ENCODE measurements at regions not wholly inside any gene's neighbourhood (a gene's known extent, or its start where the extent isn't known, plus 50 kb on each side); places are given as distances from the start of the nearest gene placed in this dataset.

GRCh38 chr15:46595016-46595415, 960.2 kb downstream of the SQOR start:
- Histone ChIP-seq H3K27ac (ENCODE audit: low read depth, low read length, poor library complexity, severe bottlenecking) (no peak overlapping the region), H3K27me3 (replicated peaks; ENCODE audit: insufficient read depth, low read depth, low read length, poor library complexity) (no peaks in the 10 kb centered on the region), H3K4me1 (ENCODE audit: insufficient read depth, low read length, poor library complexity, severe bottlenecking) (no peaks in the 10 kb centered on the region), H3K4me3 (ENCODE audit: low read depth, low read length, poor library complexity, severe bottlenecking) (no peak overlapping the region), H3K9me3 (ENCODE audit: low read depth, low read length, poor library complexity, severe bottlenecking) (no peaks in the 10 kb centered on the region), H3K36me3 (ENCODE audit: insufficient read depth, low read length, poor library complexity, severe bottlenecking) (no peaks in the 10 kb centered on the region)
- no TSS peak for BruUV-seq (replicated peaks)
- DNase-seq (ENCODE audit: low spot score), result no peak
- ChIA-PET POLR2A (ENCODE audit: low non-redundant PET) (no interaction called here), CTCF (no interaction called here)
- intact Hi-C loops (cut with micrococcal nuclease; ENCODE audit: unreplicated experiment), result no loop called here
- TF ChIP-seq CTCF (conservative IDR thresholded peaks at IDR 0.05; ENCODE audit: low read depth, low read length) (no peak), EZH2 (IDR thresholded peaks at IDR 0.05; ENCODE audit: borderline replicate concordance, low read depth, low read length, poor library complexity, severe bottlenecking) (no peak)

- ChIA-PET POLR2A (ENCODE audit: low non-redundant PET) (no interaction called here), CTCF (no interaction called here)
- TF ChIP-seq CTCF (conservative IDR thresholded peaks at IDR 0.05; ENCODE audit: low read depth, low read length) (no peak), EZH2 (IDR thresholded peaks at IDR 0.05; ENCODE audit: borderline replicate concordance, low read depth, low read length, poor library complexity, severe bottlenecking) (no peak)
- BruUV-seq (replicated peaks), result no TSS peak
- no peak for DNase-seq (ENCODE audit: low spot score)
- no peak overlapping the region for H3K27ac ChIP-seq (ENCODE audit: low read depth, low read length, poor library complexity, severe bottlenecking)
- intact Hi-C loops (cut with micrococcal nuclease; ENCODE audit: unreplicated experiment), result no loop called here
- no peaks in the 10 kb centered on the region for H3K9me3 ChIP-seq (ENCODE audit: low read depth, low read length, poor library complexity, severe bottlenecking)
- no peak overlapping the region for H3K4me3 ChIP-seq (ENCODE audit: low read depth, low read length, poor library complexity, severe bottlenecking)
- H3K4me1 ChIP-seq (ENCODE audit: insufficient read depth, low read length, poor library complexity, severe bottlenecking), result no peaks in the 10 kb centered on the region
- no peaks in the 10 kb centered on the region for H3K36me3 ChIP-seq (ENCODE audit: insufficient read depth, low read length, poor library complexity, severe bottlenecking)
- H3K27me3 ChIP-seq (replicated peaks; ENCODE audit: insufficient read depth, low read depth, low read length, poor library complexity), result no peaks in the 10 kb centered on the region
Observed at GRCh38 chr15:46607077-46607476, 972.2 kb downstream of the SQOR start.

- H3K36me3 ChIP-seq (ENCODE audit: insufficient read depth, low read length, poor library complexity, severe bottlenecking), result no peaks in the 10 kb centered on the region
- no peak for TF ChIP-seq EZH2 (IDR thresholded peaks at IDR 0.05; ENCODE audit: borderline replicate concordance, low read depth, low read length, poor library complexity, severe bottlenecking)
- DNase-seq (ENCODE audit: low spot score), result no peak
- intact Hi-C loops (cut with micrococcal nuclease; ENCODE audit: unreplicated experiment), result no loop called here
- H3K27ac ChIP-seq (ENCODE audit: low read depth, low read length, poor library complexity, severe bottlenecking), result no peak overlapping the region
- ChIA-PET POLR2A (ENCODE audit: low non-redundant PET) (no interaction called here), CTCF (no interaction called here)
- no peaks in the 10 kb centered on the region for H3K9me3 ChIP-seq (ENCODE audit: low read depth, low read length, poor library complexity, severe bottlenecking)
- H3K4me3 ChIP-seq (ENCODE audit: low read depth, low read length, poor library complexity, severe bottlenecking), result no peak overlapping the region
- BruUV-seq (replicated peaks), result no TSS peak
- no peaks in the 10 kb centered on the region for H3K4me1 ChIP-seq (ENCODE audit: insufficient read depth, low read length, poor library complexity, severe bottlenecking)
- H3K27me3 ChIP-seq (replicated peaks; ENCODE audit: insufficient read depth, low read depth, low read length, poor library complexity), result no peaks in the 10 kb centered on the region
Observed at GRCh38 chr15:46616033-46616432, 981.2 kb downstream of the SQOR start.

- DNase-seq (ENCODE audit: low spot score), result no peak
- intact Hi-C loops (cut with micrococcal nuclease; ENCODE audit: unreplicated experiment), result no loop called here
- Histone ChIP-seq H3K36me3 (ENCODE audit: insufficient read depth, low read length, poor library complexity, severe bottlenecking) (no peaks in the 10 kb centered on the region), H3K4me3 (ENCODE audit: low read depth, low read length, poor library complexity, severe bottlenecking) (no peak overlapping the region), H3K9me3 (ENCODE audit: low read depth, low read length, poor library complexity, severe bottlenecking) (no peaks in the 10 kb centered on the region), H3K4me1 (ENCODE audit: insufficient read depth, low read length, poor library complexity, severe bottlenecking) (no peaks in the 10 kb centered on the region), H3K27ac (ENCODE audit: low read depth, low read length, poor library complexity, severe bottlenecking) (no peak overlapping the region), H3K27me3 (replicated peaks; ENCODE audit: insufficient read depth, low read depth, low read length, poor library complexity) (no peaks in the 10 kb centered on the region)
- ChIA-PET CTCF (no interaction called here), POLR2A (ENCODE audit: low non-redundant PET) (no interaction called here)
- no TSS peak for BruUV-seq (replicated peaks)
- no peak for TF ChIP-seq CTCF (conservative IDR thresholded peaks at IDR 0.05; ENCODE audit: low read depth, low read length)
- TF ChIP-seq EZH2 (IDR thresholded peaks at IDR 0.05; ENCODE audit: borderline replicate concordance, low read depth, low read length, poor library complexity, severe bottlenecking), result no peak
Observed at GRCh38 chr15:46617507-46617906, 982.7 kb downstream of the SQOR start.
